ENCODE measurements at regions not wholly inside any gene's neighbourhood (a gene's known extent, or its start where the extent isn't known, plus 50 kb on each side); places are given as distances from the start of the nearest gene placed in this dataset.

- no peak for TF ChIP-seq SUZ12 (IDR thresholded peaks at IDR 0.05; ENCODE audit: extremely low read depth, insufficient read depth, insufficient read length)
- TF ChIP-seq ZNF274 (IDR thresholded peaks at IDR 0.05; ENCODE audit: low read depth, low read length) = no peak
Measured at GRCh38 chr3:75140904-75141615, 523.1 kb upstream of the FRG2C start.

All from NT2/D1 (cell line).